ENCODE measurements at regions not wholly inside any gene's neighbourhood (a gene's known extent, or its start where the extent isn't known, plus 50 kb on each side); places are given as distances from the start of the nearest gene placed in this dataset.

DNA sequence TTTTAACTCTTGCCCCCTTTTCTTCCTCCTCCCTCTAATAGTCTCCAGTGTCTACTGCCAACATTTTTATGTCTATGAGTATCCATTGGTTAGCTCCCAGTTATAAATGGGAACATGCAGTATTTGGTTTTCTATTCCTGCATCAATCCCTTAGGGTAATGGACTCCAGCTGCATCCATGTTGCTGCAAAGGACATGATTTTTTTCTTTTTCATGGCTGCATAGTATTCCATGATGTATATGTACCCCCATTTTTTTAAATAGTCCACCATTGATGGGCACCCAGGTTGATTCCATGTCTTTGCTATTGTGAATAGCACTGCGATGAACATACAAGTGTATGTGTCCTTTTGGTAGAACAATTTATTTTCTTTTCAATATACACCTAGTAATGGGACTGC is 993.7 kb downstream of the EFNA5 start:
- Histone ChIP-seq H3K9me1 (ENCODE audit: control insufficient read depth, extremely low read depth, insufficient read depth, low read length) (no peaks in the 10 kb centered on the region), H4K20me1 (ENCODE audit: control insufficient read depth, extremely low read depth, insufficient read depth, low read length) (no peaks in the 10 kb centered on the region), H3K4me2 (ENCODE audit: control insufficient read depth, extremely low read depth, insufficient read depth, low read depth, low read length) (no peak overlapping the region), H3K36me3 (ENCODE audit: control insufficient read depth in 2 of 2, extremely low read depth in 1 of 2, insufficient read depth in 2 of 2, low read length in 2 of 2) (no peaks in the 10 kb centered on the region), H3K27ac (ENCODE audit: control insufficient read depth, insufficient read depth, low read length) (no peak overlapping the region), H3K9ac (ENCODE audit: control insufficient read depth, extremely low read depth, insufficient read depth, low read length) (no peak overlapping the region), H2AFZ (ENCODE audit: control insufficient read depth, low read length) (no peak overlapping the region), H3K27me3 (ENCODE audit: control insufficient read depth, extremely low read depth, insufficient read depth, low read length) (no peaks in the 10 kb centered on the region), H3K9me3 (ENCODE audit: control insufficient read depth, low read depth, low read length) (no peaks in the 10 kb centered on the region), H3K4me3 (ENCODE audit: control insufficient read depth in 2 of 3, extremely low read depth in 1 of 3, insufficient read depth in 2 of 3, low read depth in 1 of 3, low read length in 3 of 3) (no peak overlapping the region), H3K79me2 (ENCODE audit: control insufficient read depth, insufficient read depth, low read length) (no peaks in the 10 kb centered on the region), H3K4me1 (ENCODE audit: control insufficient read depth, extremely low read depth, insufficient read depth, low read length) (no peaks in the 10 kb centered on the region)
- no peak for DNase-seq (ENCODE audit: low read depth, low spot score)
- FAIRE-seq, result no peak
- dilution Hi-C loops (cut with MboI; ENCODE audit: extremely low pct_ligation_motif_present, low sequenced_read_pairs), result no loop called here
- no peak for TF ChIP-seq EZH2 (IDR thresholded peaks at IDR 0.05; ENCODE audit: low read length)
- TF ChIP-seq CTCF (optimal IDR thresholded peaks at IDR 0.05 in 1 of 3, IDR thresholded peaks at IDR 0.05 in 1 of 3, conservative IDR thresholded peaks at IDR 0.05 in 1 of 3; ENCODE audit: extremely low read depth in 1 of 3, insufficient read depth in 2 of 3, low read length in 3 of 3), result no peak

- Histone ChIP-seq H3K9ac (ENCODE audit: control insufficient read depth, extremely low read depth, insufficient read depth, low read length) (no peak overlapping the region), H3K4me2 (ENCODE audit: control insufficient read depth, extremely low read depth, insufficient read depth, low read depth, low read length) (no peak overlapping the region), H3K4me1 (ENCODE audit: control insufficient read depth, extremely low read depth, insufficient read depth, low read length) (no peaks in the 10 kb centered on the region), H4K20me1 (ENCODE audit: control insufficient read depth, extremely low read depth, insufficient read depth, low read length) (no peaks in the 10 kb centered on the region), H3K27ac (ENCODE audit: control insufficient read depth, insufficient read depth, low read length) (no peak overlapping the region), H2AFZ (ENCODE audit: control insufficient read depth, low read length) (no peak overlapping the region), H3K9me3 (ENCODE audit: control insufficient read depth, low read depth, low read length) (no peaks in the 10 kb centered on the region), H3K4me3 (ENCODE audit: control insufficient read depth in 2 of 3, extremely low read depth in 1 of 3, insufficient read depth in 2 of 3, low read depth in 1 of 3, low read length in 3 of 3) (no peak overlapping the region), H3K79me2 (ENCODE audit: control insufficient read depth, insufficient read depth, low read length) (no peaks in the 10 kb centered on the region), H3K36me3 (ENCODE audit: control insufficient read depth in 2 of 2, extremely low read depth in 1 of 2, insufficient read depth in 2 of 2, low read length in 2 of 2) (no peaks in the 10 kb centered on the region), H3K27me3 (ENCODE audit: control insufficient read depth, extremely low read depth, insufficient read depth, low read length) (no peaks in the 10 kb centered on the region), H3K9me1 (ENCODE audit: control insufficient read depth, extremely low read depth, insufficient read depth, low read length) (no peaks in the 10 kb centered on the region)
- TF ChIP-seq CTCF (optimal IDR thresholded peaks at IDR 0.05 in 1 of 3, IDR thresholded peaks at IDR 0.05 in 1 of 3, conservative IDR thresholded peaks at IDR 0.05 in 1 of 3; ENCODE audit: extremely low read depth in 1 of 3, insufficient read depth in 2 of 3, low read length in 3 of 3), result no peak
- no peak for TF ChIP-seq EZH2 (IDR thresholded peaks at IDR 0.05; ENCODE audit: low read length)
- FAIRE-seq (no peak), DNase-seq (ENCODE audit: low read depth, low spot score) (no peak)
- dilution Hi-C loops (cut with MboI; ENCODE audit: extremely low pct_ligation_motif_present, low sequenced_read_pairs), result no loop called here
Observed at GRCh38 chr5:106675687-106676086, 995.0 kb downstream of the EFNA5 start.
